K562 (cell line): ENCODE measurements at regions not wholly inside any gene's neighbourhood (a gene's known extent, or its start where the extent isn't known, plus 50 kb on each side); places are given as distances from the start of the nearest gene placed in this dataset.

Experiments
- ATF1 ChIP-seq, 2 experiments: fragments of 450-650 bp in 1 of 2; IDR thresholded peaks; 2 replicates each; pipeline ENCODE4 v1.6.1; 2016; ENCODE audit warnings: missing compliant biosample characterization in 1 of 2, missing genetic modification characterization in 1 of 2
- CREB3 ChIP-seq: fragments of 450-650 bp; conservative IDR thresholded peaks from 2 replicates; pipeline ENCODE4 v1.6.1; 2016; ENCODE audit warnings: missing genetic modification characterization, low read depth, mild to moderate bottlenecking, missing compliant biosample characterization, moderate library complexity
- ZNF354B ChIP-seq: fragments of 250-450 bp; sonication (Bioruptor Pico); IDR thresholded peaks from 2 replicates; pipeline ENCODE4 v1.4.0; 2020
- ZNF407 ChIP-seq: fragments of 450-650 bp; IDR thresholded peaks from 2 replicates; pipeline ENCODE4 v1.6.1; 2016; ENCODE audit warnings: low read depth

GRCh38 chr13:112233716-112234115 is 142.4 kb upstream of the SPACA7 start (continued):
- no peak for TF ChIP-seq ZNF407
- no peak for TF ChIP-seq CREB3 (tag)
- TF ChIP-seq ATF1 (CRISPR knock-in tag; IDR thresholded peaks at IDR 0.05) = no peak
- no peak for TF ChIP-seq ATF1 (tag; IDR thresholded peaks at IDR 0.05)
- TF ChIP-seq ZNF354B (CRISPR knock-in tag) = no peak
